Stimulated activated CD4-positive, alpha-beta T cell treated with anti-CD3 and anti-CD28 coated beads, Interleukin-2, amount 100 ng/mL, for 24 hours (primary cell): ENCODE measurements at regions not wholly inside any gene's neighbourhood (a gene's known extent, or its start where the extent isn't known, plus 50 kb on each side); places are given as distances from the start of the nearest gene placed in this dataset.

Source experiments
- DNase-seq, 2 donors: peaks; one replicate each; pipeline ENCODE4 v3.0.0-alpha.2; 2020

DNA sequence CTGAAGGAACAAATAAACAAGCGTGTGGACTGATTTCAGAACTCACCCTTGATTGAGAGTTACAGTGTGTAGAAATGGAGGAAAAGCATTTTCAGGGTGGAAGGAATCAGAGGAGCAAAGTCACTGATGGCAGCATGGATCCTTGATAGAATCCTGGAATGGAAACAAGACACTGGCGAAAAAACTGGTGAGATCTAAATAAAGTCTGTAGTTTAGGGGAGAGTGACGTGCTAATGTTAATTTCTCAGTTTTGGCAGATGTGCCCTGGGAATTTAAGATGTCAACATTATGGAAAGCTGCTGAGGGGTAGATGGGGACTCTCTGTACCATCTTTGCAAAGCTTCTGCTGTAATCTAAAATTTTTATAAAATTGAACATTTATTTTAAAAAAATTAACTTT lies 378.0 kb downstream of the UQCRFS1 start:
- no peak for DNase-seq

DNA sequence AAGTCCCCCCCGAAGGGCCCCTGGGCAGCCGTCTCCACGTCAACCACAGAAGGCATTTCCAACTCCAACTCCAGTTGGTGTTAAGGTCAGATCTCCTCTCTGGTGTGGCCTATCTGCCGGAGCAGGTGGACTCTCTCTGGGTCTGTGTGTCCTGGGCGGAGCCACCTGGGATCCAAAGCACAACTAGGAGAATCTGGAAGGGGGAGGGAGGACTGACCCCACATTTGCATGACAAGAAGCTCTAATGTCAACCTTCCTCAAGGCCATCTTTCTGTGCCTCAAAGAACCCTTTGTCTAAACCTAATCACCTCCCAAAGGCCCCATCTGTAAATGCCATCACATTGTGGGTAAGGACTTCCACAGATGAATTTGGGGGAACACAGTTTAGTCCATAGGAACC lies 381.5 kb downstream of the UQCRFS1 start:
- DNase-seq, result no peak

DNA sequence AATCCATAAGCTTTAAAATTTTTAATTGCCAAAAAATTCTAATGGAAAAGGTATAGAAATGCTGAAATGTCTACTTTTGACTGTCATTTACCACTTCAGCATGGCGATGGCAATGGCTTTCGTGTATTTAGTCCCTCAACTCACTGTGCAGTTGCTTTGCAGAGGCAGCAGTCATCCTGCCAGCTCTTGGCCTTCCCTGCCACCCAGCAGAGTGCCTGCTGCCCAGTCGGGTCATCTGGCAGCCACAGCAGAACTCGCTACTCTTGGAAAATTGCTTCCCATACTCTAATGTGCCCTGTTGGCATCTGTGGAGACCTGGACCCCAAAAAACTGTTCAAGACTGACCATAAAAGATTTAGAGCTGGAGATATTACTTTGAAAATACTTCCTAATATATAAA lies 383.2 kb downstream of the UQCRFS1 start:
- no peak for DNase-seq

DNA sequence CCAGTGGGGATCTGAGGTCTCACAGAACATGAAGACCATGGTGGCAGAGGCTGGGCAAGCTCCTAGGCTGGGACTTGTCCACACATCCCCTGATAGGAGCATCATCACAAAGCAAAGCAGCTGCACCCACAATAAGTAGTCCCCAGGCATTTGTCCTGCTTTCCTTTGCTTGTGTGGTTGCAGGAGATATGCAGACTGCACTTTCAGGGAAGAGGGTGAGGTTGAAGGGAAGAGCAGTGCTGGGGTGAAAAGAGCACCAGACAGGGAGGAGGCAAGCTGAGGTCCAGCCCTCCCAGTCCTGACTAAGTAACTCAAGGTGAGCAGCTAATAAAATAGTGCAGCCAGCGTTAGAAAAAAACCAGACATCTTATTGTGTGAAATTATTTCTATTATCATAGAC lies 383.6 kb downstream of the UQCRFS1 start:
- DNase-seq, result no peak

DNA sequence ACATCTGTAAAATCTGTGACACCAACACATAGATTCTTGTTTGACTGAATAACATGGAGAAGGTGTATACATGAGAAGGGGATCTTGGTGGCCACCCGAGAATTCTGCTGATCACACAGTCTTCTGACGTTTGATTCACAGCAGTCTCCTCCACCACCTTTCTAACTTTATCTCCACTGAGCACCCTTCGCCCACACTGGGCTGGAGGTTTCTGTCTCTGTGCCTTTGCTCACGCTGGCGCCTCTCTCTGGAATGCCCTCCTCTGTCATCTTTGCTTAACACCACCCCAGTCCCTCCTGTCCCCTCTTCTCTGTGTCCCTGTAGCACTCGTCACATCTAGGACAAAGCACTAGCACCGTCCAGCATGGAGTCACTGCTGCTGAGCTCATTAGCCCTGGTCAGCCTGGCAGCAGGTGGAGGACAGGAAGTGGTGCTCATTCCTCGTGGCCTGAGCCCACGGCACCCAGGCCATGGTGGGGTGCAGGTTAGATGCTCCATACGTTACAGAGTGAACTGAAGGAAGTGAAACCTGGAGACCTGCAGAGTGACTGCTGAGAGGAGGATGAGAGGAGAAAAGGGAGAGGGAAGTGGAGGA lies 384.6 kb downstream of the UQCRFS1 start:
- no peak for DNase-seq

DNA sequence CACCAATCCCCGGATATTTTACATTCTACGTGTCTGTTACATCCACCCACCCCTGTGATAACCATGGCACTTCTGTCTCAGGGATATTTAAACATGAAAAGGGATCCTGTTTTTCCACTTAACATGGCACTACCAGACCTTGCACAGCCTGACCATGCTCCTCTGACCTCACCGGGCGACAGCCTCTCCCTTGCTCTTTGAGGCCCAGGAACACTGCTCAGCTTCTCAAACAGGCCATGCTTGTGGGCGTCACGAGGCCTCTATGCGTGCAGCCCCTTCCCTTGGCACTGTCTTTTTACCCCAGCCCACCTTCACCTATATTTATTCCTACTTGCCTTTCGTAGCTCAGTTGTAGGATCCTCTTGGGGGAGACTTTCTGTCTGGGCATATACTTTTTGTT lies 385.6 kb downstream of the UQCRFS1 start:
- DNase-seq, result no peak

DNA sequence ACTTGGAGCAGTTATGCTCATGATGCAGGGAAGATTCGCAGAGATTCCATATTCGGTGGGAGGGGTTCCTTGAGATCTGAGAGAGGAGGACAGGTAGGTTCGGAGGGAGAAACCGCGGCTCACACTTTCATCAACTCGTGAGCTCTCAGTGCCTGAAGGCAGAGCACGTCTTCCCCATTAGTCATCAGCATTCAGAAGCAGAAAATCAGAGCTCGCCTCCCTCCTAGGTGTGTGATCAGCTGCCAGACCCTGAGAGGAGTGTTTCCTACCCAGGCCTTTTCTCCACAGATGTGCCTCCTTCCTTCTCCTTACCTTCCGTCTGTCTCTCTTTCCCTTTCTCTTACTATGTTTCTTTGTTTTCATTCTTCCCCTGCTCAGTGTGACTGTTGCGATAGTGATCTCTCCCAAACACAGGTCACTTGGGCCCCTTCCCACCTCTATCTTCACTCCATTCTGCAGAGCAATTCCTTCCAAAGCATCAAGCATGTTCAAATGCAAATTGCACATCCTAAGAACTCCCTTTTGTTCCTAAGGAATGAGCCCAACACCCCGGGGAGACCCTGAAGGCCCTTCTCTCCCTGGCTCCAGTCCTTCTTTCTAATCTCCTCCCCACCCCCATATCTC lies 389.5 kb downstream of the UQCRFS1 start:
- no peak for DNase-seq

DNA sequence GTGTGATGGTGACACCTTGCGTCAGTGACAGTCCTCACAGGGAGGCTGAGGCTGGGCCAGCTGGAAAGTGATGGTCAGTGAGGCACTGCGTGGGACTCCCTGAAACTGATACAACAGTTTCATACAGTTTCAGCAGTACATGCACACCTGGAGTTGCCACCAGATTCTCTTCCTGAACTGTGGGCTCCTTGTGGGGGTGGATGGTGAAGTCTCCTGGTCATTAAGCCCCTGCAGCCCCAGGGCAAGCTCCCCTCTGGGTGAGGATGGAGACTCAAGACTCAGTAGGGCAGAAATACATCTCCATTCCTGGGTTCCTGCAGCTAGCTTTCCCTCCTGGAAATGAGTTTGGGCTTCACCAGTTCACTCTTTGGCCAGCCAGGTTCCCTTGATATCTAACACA lies 392.7 kb downstream of the UQCRFS1 start:
- DNase-seq, result no peak

DNA sequence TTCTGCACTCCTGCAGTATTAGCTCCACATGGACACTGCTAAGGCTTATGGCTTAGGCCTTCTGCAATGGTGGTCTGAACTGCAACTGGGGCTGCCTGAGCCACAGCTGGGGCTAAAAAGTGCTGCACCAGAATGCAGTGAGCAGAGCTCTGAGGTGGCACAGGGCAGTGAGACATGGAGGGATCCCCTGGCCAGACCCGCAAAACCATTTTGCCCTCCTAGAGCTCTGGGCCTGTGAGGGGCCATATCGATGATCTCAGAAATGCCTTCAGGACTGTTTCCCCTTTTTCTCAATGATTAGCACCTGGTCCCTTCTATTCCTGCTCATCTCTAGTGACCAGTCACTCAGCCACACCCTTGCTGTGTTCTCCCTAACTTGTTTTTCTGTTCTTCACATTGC lies 397.7 kb downstream of the UQCRFS1 start:
- DNase-seq, result no peak

DNA sequence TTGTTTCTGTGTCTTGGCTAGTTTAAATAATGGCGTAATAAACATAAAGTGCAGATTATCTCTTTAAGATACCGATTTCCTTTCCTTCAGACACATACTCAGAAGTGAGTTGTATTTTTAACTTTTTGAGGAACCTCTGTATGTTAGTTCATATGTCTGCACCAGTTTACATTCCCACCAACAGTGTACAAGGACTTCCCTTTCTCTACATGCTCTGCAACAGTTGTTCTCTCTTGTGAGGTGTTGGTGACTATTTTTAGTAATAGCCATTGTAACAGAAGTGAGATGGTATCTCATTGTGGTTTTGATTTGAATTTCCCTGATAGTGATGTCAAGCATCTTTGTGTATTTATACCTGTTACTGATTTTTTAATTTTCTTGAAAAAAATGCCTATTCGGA lies 418.6 kb downstream of the UQCRFS1 start:
- DNase-seq, result no peak

DNA sequence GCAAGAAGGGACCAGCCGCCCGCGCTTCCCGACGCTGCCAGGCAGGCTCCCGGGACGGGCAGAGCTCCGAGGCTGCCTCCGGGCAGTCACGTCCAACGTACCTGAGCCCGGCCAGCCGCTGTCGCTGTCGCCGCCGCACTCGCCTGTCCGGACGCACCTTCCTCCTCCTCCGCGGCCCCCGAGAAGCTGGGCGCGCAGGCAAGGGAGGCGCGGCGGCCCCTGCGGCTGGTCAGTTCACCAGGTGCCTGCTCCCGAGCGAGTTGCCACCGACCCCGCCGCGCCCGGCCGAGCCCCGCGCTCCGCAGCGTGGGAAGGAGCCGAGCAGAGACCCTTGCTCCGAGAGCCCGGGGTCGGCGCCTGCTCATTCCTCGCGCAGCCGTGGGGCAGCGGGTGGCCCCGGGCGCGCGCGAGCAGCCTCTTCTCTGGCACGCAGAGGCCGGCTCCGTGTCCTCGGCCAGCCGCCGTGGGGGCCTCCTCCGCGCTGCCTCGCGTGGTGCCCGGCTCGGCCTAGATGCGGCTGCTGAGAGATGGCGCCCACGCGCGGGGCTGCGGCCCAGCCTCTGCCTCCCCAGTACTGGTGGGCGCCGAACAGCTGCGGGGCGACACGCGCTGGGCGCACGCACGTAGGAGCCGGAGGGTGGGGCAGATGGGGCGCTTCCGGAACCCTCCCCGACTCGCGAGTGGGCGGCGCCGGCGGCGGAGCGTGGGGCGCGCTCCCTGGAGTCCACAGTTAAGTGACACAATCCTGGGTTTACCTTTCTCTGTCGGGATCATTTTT lies 419.4 kb downstream of the UQCRFS1 start:
- peak in 1 of 2 donors; percentile 1 for DNase-seq

DNA sequence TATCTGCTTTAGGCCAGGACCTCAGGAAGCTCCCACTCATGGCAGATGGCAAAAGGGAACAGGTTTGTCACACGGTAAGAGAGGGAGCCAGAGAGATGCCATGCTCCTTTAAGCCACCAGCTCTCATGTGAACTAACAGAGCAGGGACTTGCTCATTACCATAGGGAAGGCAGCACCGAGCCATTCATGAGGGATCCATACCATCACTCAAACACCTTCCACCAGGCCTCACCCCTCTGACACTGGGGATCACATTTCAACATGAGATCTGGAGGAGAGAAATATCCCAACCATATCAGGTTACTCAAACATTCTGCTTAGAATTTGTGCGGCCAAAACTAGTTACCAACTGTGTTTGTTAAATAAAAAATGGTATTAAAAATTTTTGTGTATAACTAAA lies 427.0 kb downstream of the UQCRFS1 start:
- no peak for DNase-seq

DNA sequence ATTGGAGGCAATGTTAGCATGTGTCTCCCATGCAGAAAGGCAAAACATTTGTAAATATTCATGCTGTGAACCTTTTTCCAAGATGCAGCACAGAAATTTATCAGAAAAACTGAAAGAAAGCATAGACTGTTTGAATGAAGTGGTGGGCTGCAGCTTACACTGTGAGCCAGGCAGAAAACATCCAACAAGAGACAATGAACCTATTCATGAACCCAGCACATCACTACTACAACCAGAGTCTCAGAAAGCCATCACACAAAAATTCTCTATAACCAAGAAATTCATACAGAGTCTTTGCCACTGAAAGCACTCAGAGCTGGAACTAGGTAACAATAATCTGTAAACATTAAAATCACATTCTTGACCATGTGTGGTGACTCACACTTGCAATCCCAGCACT lies 448.9 kb downstream of the UQCRFS1 start:
- no peak for DNase-seq

DNA sequence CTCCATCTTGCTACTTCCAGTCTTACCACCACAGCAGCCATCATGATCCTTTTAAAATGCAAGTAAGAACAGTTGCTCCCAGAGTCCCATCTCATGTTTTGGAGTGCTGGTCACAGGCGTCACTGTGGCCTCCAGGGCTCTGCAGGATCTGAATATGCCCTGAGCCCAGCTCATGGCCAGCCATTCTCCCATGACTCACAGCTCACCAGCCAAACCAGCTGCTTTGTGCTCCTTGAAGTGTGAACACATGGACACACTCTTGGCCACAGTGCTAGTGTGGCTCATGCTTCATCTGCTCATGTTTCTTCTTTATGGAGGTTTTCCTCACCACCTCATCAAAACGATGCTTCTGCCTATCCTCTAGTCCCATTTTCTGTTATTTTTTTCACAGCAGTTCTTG lies 466.5 kb downstream of the UQCRFS1 start:
- no peak for DNase-seq

DNA sequence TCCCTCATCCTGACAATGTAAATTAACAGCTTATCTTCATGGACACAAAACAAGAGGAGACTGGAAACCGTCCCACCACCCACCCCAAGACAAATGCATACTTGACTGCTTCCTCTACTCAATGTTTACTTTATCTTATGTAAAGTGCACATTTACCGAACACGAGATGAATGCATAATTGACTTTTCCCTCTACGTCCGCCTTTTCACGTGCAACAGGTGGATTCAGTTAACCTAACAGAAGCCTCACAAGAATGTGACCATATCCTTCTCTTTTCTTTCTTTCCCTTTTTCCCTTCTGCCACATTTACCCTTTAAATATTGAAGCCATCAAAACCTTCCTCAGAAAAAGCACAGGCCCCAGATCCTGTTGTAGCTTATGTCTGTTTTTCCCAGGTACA lies 468.0 kb downstream of the UQCRFS1 start:
- no peak for DNase-seq

DNA sequence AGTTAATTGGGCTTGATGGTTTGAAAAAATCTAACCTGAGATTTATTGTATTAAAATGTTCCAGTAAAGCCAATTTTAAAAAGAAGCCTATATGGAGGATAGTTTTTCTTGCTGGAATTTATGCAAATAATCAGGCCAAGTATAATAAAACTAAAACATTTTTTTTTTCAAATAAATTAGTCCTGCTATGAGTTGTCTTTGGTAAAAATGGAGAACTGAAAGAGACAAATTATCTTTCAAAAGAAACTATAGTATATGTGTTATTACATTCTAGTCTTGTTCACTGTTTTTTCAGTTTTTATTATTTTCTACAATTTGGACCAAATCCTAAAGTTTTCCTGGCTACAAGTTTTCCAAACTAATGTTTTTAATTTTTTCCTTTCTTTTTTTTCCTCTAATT lies 468.9 kb downstream of the UQCRFS1 start:
- DNase-seq, result no peak

DNA sequence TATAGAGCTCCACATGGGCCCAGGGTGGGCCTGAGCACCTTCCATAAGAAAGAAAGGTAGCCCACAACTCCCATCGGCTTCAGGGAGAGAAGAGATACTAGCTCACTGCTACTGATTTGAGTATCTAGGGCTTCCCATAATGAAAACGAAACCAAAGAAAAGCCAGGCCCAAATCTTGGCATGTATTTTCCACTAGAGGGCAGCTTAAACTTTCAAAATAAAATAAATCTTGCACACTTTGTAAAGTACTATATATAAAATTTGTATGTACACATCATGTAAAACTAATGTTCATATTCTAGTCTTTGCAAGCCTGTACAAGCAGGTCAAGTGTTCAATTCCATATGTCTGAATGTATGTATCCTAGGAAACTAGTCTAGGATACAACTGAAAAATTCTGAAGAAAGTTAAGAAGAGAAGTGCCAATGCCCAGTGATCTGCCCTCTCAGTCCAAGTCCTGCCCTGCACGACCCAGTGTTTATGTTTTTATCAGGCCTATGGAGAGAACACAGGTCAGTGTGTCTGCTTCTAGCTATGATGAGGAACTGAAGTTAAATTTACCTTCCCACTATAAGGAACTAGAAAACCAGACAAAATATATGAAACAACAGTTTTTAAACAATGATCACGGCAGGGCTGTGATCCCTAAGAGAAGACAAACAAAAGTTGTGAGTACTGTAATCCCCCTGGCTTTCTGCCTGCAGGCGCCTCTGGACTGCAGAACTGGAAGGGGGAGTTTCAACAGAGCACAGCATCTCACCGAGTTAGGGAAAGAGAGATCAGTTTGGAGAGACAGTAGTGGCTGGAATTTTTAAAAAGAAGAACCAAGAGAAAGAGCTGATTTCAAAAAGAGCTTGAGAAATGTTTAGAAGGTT lies 475.7 kb downstream of the UQCRFS1 start:
- DNase-seq, result no peak

DNA sequence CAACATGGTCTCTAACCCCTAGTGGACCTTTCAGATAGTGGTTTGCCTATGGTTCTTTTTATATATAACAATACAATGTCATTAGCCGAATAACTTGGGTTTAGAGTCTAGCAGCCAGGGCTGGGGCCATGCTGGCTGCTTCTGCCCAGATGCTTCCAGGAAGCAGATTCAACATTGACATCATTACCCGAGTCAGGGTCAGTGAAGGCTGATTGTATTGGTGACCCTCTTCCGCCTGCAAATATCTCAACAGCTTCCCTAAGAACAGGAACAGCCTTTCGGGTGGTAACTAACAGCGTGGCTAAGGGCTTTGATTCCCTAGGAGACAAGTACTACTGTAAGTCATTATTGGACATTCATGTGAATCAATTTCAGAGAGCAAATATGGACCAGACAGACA lies 476.4 kb downstream of the UQCRFS1 start:
- no peak for DNase-seq

DNA sequence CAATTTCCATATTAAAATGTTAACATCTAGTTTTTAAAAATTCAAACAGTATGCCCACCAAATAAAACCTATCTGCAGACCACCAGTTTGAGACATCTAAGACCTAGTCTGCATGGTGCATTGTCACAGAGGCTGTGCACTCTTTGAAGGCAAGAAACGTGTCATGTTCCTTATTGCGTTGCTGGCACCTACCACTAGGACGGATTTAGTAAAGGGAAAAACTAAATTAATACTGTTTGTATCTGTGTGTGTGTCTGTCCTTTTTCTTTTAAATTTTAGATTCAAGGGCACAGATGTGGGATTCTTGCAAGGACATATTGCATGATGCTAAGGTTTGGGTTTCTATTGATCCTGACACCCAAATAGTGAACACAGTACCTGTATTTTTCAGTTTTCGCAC lies 481.4 kb downstream of the UQCRFS1 start:
- DNase-seq, result no peak

DNA sequence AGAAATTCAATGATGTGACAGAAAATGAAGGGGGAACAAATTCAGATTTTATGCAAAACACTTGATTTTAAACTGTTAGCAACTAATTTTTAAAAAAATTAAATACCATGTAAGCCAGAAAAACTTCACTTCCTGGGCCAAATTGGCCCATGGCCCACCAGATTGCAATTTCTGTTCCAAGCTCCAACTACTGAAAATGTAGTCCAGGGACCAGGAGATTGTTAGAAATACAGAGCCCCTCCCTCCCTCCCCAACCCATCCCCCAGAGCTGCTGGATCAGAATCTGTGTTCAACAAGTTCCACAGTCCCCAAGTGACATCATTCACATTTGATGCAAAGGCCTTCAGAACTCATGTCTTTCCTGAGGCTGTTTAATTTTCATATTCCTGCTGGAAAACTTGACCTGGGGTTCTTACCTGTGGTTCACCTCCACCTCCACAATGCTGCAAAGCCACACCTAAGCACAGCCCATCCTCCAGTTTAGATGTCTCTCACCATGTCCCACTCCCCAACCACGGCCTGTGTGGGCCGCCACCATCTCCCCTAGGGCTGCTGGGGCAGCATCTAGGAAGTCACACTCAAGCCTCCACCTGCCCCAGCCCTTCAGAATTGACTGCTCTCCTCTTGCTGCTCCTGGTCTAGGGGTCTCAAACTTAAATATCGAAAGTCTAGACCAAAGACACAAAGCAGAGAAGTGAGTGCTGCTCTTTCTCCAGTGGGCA lies 482.0 kb downstream of the UQCRFS1 start:
- no peak for DNase-seq

DNA sequence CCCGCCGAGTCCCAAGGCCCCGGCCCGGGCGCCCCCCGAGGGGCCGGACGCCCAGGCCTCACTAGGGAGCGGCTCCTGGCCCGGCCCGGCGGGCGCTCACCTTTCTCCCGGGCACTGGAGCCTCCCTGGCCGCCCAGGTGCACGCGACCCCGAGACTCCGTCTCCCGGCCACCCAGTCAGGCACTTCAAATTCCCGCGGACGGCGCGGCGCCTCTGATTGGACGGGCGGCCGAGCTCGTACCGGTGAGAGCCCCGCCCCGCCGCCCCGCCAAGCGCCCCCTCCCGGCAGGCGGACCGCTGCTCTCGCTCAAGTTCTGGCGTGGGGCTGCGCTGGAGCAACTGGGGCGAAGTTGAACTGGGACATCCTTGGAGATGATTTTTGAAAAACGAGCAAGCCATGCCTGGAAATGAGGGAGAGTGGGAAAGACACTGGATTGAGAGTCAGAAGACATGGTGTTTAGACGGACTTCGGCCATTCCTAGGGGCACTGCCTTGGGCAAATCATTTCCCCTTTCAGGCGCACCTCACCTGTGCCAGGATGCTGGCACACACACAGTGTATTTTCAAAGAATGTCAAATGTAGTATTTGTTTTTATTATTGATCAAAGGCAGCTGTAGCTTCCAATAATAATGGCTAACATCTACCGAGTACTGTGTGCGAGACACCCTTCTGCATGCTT lies 485.3 kb downstream of the UQCRFS1 start:
- DNase-seq, result peak in 1 of 2 donors; percentile 57
